Activated T-helper 1 cell treated with anti-CD3 and anti-CD28 coated beads, Interleukin-12 subunit alpha, Interleukin-12 subunit beta, Interleukin-2, Interleukin-4 antibody, amounts not matched to agents 30 ng/mL and 10 ng/mL and 1 ng/mL, durations not matched to agents 14 hours and 24 hours and 36 hours (primary cell): ENCODE measurements at regions not wholly inside any gene's neighbourhood (a gene's known extent, or its start where the extent isn't known, plus 50 kb on each side); places are given as distances from the start of the nearest gene placed in this dataset.

Experiments used
- DNase-seq: peaks from one replicate; pipeline ENCODE4 v3.0.0; 2021; ENCODE audit warnings: low spot score
- H3K27ac Mint-ChIP-seq: one replicate; pipeline ENCODE4 v1.8.0; 2021; ENCODE audit warnings: mild to moderate bottlenecking, mixed read lengths
- H3K27me3 Mint-ChIP-seq: one replicate; pipeline ENCODE4 v1.8.0; 2022; ENCODE audit warnings: mild to moderate bottlenecking, moderate library complexity, mixed read lengths; ENCODE audit not compliant: insufficient read depth
- H3K36me3 Mint-ChIP-seq: one replicate; pipeline ENCODE4 v1.8.0; 2021; ENCODE audit warnings: low read depth, mixed read lengths
- H3K4me1 Mint-ChIP-seq: one replicate; pipeline ENCODE4 v1.8.0; 2021; ENCODE audit warnings: low read depth, mixed read lengths
- H3K4me3 Mint-ChIP-seq: one replicate; pipeline ENCODE4 v1.8.0; 2021; ENCODE audit warnings: mild to moderate bottlenecking, moderate library complexity, mixed read lengths
- H3K9me3 Mint-ChIP-seq: one replicate; pipeline ENCODE4 v1.8.0; 2021; ENCODE audit warnings: mixed read lengths
- intact Hi-C: fragments of 100-400 bp; cut with micrococcal nuclease; formaldehyde crosslinking; loops from one replicate; pipeline ENCODE4 v1.15.1; 2024

GRCh38 chr2:83695530-83695929, 763.5 kb downstream of the SUCLG1 start:
- no peaks in the 10 kb centered on the region for H3K36me3 Mint-ChIP-seq

GRCh38 chr2:83695037-83695436, 764.0 kb downstream of the SUCLG1 start:
- Mint-ChIP-seq H3K4me3 (no peak overlapping the region), H3K27me3 (no peaks in the 10 kb centered on the region), H3K36me3 (no peaks in the 10 kb centered on the region), H3K27ac (no peak overlapping the region), H3K4me1 (no peaks in the 10 kb centered on the region), H3K9me3 (no peaks in the 10 kb centered on the region)
- no peak for DNase-seq
- intact Hi-C loops: no loop called here

More at GRCh38 chr2:83695530-83695929, 763.5 kb downstream of the SUCLG1 start:
- Mint-ChIP-seq H3K27me3 (no peaks in the 10 kb centered on the region), H3K4me3 (no peak overlapping the region), H3K4me1 (no peaks in the 10 kb centered on the region), H3K27ac (no peak overlapping the region), H3K9me3 (no peaks in the 10 kb centered on the region)
- intact Hi-C loops: no loop called here
- DNase-seq: no peak

GRCh38 chr2:83689402-83689801, 769.7 kb downstream of the SUCLG1 start:
- Mint-ChIP-seq H3K36me3 (no peaks in the 10 kb centered on the region), H3K27ac (no peak overlapping the region), H3K27me3 (no peaks in the 10 kb centered on the region), H3K4me3 (no peak overlapping the region), H3K4me1 (no peaks in the 10 kb centered on the region), H3K9me3 (no peaks in the 10 kb centered on the region)
- DNase-seq: no peak
- intact Hi-C loops: no loop called here

- no peak overlapping the region for H3K4me3 Mint-ChIP-seq
- no peak for DNase-seq
- no peaks in the 10 kb centered on the region for H3K27me3 Mint-ChIP-seq
- H3K9me3 Mint-ChIP-seq: no peaks in the 10 kb centered on the region
- intact Hi-C loops: no loop called here
- H3K36me3 Mint-ChIP-seq: no peaks in the 10 kb centered on the region
- H3K27ac Mint-ChIP-seq: no peak overlapping the region
- no peaks in the 10 kb centered on the region for H3K4me1 Mint-ChIP-seq
These were observed 772.2 kb downstream of the SUCLG1 start for GRCh38 chr2:83686863-83687262.

DNA sequence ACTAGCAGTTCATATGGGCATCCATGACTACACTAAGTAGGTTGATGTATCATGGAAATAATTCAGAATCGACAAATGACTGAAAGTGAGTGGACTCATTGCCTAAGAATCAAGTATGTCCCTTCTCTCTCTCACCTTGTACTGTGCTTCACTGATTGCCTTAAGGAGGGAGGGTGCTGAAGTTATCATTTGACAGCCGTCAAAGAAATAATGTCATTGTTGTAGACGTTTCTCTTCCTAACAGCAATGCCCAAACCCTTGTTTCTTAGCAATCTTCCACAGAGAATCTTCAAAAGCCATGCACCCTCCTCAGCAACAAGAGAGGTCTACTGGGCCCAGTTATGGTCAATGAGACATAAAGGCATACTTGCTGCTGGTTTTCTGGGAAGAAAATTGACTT, 785.0 kb downstream of the SUCLG1 start:
- H3K27ac Mint-ChIP-seq: no peak overlapping the region
- no peaks in the 10 kb centered on the region for H3K4me1 Mint-ChIP-seq
- no peak for DNase-seq
- no peaks in the 10 kb centered on the region for H3K36me3 Mint-ChIP-seq
- no peak overlapping the region for H3K4me3 Mint-ChIP-seq
- peaks cover 7% of the 10 kb centered on the region for H3K9me3 Mint-ChIP-seq
- intact Hi-C loops: no loop called here
- no peaks in the 10 kb centered on the region for H3K27me3 Mint-ChIP-seq

- no peaks in the 10 kb centered on the region for H3K4me1 Mint-ChIP-seq
- intact Hi-C loops: no loop called here
- no peak for DNase-seq
- no peaks in the 10 kb centered on the region for H3K36me3 Mint-ChIP-seq
- H3K27me3 Mint-ChIP-seq: no peaks in the 10 kb centered on the region
- no peaks in the 10 kb centered on the region for H3K9me3 Mint-ChIP-seq
- H3K4me3 Mint-ChIP-seq: no peak overlapping the region
- H3K27ac Mint-ChIP-seq: no peak overlapping the region
These were observed 793.2 kb downstream of the SUCLG1 start for GRCh38 chr2:83665894-83666293.

DNA sequence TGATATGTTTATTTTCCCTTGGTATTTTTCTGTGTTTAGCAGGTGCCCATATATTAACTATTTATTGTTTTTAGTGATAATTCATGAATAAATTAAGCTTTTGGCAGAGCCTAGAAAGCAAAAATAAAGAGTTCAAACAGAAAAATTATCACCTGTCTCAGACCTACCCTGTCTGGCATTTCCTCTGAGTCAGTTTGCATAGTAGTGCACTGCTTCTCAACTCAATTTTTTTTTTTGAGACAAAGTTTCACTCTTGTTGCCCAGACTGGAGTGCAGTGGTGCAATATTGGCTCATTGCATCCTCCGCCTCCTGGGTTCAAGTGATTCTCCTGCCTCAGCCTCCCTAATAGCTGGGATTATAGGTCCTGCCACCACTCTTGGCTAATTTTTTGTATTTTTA, 793.9 kb downstream of the SUCLG1 start:
- no peak for DNase-seq
- H3K4me1 Mint-ChIP-seq: no peaks in the 10 kb centered on the region
- no peak overlapping the region for H3K27ac Mint-ChIP-seq
- no peak overlapping the region for H3K4me3 Mint-ChIP-seq
- no peaks in the 10 kb centered on the region for H3K9me3 Mint-ChIP-seq
- H3K27me3 Mint-ChIP-seq: no peaks in the 10 kb centered on the region
- intact Hi-C loops: no loop called here
- H3K36me3 Mint-ChIP-seq: no peaks in the 10 kb centered on the region

GRCh38 chr2:83661711-83662110, 797.4 kb downstream of the SUCLG1 start:
- no peaks in the 10 kb centered on the region for H3K9me3 Mint-ChIP-seq
- no peak for DNase-seq
- no peak overlapping the region for H3K4me3 Mint-ChIP-seq
- no peak overlapping the region for H3K27ac Mint-ChIP-seq
- no peaks in the 10 kb centered on the region for H3K36me3 Mint-ChIP-seq
- no peaks in the 10 kb centered on the region for H3K27me3 Mint-ChIP-seq
- intact Hi-C loops: no loop called here
- no peaks in the 10 kb centered on the region for H3K4me1 Mint-ChIP-seq

DNA sequence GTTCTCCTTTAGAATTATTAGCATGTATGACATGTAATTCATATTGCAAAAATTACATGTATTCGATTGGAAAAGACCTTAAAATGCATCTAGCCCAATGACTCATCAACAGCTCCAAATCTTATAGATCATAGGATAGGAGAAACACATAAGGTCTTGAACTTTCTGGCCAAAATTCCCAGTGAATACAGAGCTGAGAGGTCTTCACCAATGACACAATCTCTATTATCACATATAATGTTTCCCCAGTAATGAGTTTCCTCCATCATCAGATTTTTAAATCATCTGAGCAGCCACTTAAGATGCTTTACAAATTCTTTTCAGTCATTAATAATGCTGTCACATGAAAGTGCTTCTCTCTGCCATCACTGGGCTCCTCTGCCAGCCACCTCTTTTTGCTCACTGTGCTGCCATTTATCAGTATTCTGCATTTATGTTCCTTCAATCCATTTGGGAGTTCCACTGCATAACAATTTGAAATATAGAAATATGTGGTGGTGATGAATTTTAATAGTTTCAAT, 804.9 kb downstream of the SUCLG1 start:
- no peaks in the 10 kb centered on the region for H3K4me1 Mint-ChIP-seq
- DNase-seq: no peak
- no peak overlapping the region for H3K27ac Mint-ChIP-seq
- intact Hi-C loops: no loop called here
- no peak overlapping the region for H3K4me3 Mint-ChIP-seq
- no peaks in the 10 kb centered on the region for H3K27me3 Mint-ChIP-seq
- H3K36me3 Mint-ChIP-seq: no peaks in the 10 kb centered on the region
- no peaks in the 10 kb centered on the region for H3K9me3 Mint-ChIP-seq

- Mint-ChIP-seq H3K27me3 (no peaks in the 10 kb centered on the region), H3K9me3 (no peaks in the 10 kb centered on the region), H3K27ac (no peak overlapping the region), H3K36me3 (no peaks in the 10 kb centered on the region), H3K4me3 (no peak overlapping the region), H3K4me1 (no peaks in the 10 kb centered on the region)
- intact Hi-C loops: no loop called here
- no peak for DNase-seq
These were observed 808.2 kb downstream of the SUCLG1 start for GRCh38 chr2:83650898-83651297.

DNA sequence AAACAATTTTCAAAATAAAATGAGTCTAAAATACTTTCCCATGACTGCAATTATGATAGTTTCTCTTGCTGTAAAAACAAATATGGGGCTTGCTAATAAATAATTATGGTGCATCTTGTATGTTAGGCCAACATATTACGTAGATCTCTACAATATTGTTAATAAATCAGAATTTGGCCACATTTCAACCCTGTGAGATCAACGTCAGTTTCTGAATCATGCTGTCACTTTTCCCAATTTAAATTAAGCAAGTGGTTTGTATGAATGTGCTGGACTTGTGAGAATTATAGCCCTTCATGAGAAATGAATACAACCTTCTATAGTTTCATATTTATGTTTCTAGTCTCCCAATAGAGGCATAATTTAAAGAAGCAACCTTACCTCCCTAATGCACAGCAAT, 808.9 kb downstream of the SUCLG1 start:
- Mint-ChIP-seq H3K36me3 (no peaks in the 10 kb centered on the region), H3K9me3 (no peaks in the 10 kb centered on the region), H3K4me1 (no peaks in the 10 kb centered on the region), H3K4me3 (no peak overlapping the region), H3K27ac (no peak overlapping the region), H3K27me3 (no peaks in the 10 kb centered on the region)
- intact Hi-C loops: no loop called here
- DNase-seq: no peak

GRCh38 chr2:83640506-83640905, 818.6 kb downstream of the SUCLG1 start:
- Mint-ChIP-seq H3K9me3 (no peaks in the 10 kb centered on the region), H3K4me1 (no peaks in the 10 kb centered on the region), H3K27me3 (no peaks in the 10 kb centered on the region), H3K36me3 (no peaks in the 10 kb centered on the region), H3K27ac (no peak overlapping the region), H3K4me3 (no peak overlapping the region)
- DNase-seq: no peak
- intact Hi-C loops: no loop called here

GRCh38 chr2:83633423-83633822, 825.7 kb downstream of the SUCLG1 start:
- Mint-ChIP-seq H3K27ac (no peak overlapping the region), H3K36me3 (no peaks in the 10 kb centered on the region), H3K4me3 (no peak overlapping the region), H3K4me1 (no peaks in the 10 kb centered on the region), H3K27me3 (no peaks in the 10 kb centered on the region), H3K9me3 (no peaks in the 10 kb centered on the region)
- intact Hi-C loops: no loop called here
- no peak for DNase-seq

DNA sequence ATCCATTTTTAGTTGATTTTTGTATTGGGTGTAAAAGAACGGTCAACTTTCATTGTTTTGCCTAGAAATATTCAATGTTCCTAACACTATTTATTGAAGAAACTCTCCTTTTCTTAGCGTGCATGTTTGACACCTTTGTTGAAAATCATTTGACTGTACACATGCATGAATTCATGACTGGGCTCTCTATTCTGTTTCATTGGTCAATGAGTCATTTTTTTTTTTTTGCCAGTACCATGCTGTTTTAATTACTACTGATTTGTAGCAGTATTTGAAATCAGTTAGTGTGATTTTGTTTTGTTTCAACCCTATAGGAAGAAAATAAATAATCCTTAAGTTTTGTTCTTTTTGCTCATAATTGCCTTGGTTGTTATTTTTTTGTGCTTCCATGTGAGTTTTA, 828.7 kb downstream of the SUCLG1 start:
- Mint-ChIP-seq H3K36me3 (no peaks in the 10 kb centered on the region), H3K4me3 (no peak overlapping the region), H3K4me1 (no peaks in the 10 kb centered on the region), H3K9me3 (no peaks in the 10 kb centered on the region), H3K27ac (no peak overlapping the region), H3K27me3 (no peaks in the 10 kb centered on the region)
- no peak for DNase-seq
- intact Hi-C loops: no loop called here
